ENCODE measurements at regions not wholly inside any gene's neighbourhood (a gene's known extent, or its start where the extent isn't known, plus 50 kb on each side); places are given as distances from the start of the nearest gene placed in this dataset.

DNA sequence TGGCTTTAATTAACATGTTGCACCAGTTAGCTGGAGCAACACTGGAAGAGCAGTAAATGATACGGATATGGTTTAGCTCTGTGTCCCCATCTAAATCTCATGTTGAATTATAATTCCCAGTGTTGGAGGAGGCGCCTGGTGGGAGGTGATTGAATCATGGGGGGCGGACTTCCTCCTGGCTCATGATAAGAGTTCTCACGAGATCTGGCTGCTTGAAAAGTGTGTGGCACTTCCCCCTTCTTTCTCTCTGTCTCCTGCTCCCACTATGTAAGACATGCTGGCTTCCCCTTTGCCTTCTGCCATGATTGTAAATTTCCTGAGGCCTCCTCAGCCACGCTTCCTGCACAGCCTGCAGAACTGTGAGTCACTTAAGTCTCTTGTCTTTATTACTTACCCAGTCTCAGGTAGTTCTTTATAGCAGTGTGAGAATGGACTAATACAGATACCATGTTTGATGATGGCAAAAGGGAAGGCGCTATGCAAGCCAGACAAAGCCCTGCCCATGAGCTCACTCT is 963.6 kb downstream of the SOCS6 start:
- Histone ChIP-seq H3K9me3 (ENCODE audit: insufficient read depth, low read length, severe bottlenecking) (no peaks in the 10 kb centered on the region), H3K27me3 (ENCODE audit: insufficient read depth, low read length, poor library complexity) (no peaks in the 10 kb centered on the region), H4K20me1 (ENCODE audit: insufficient read depth, low read length) (no peaks in the 10 kb centered on the region), H3K4me3 (ENCODE audit: low read depth in 1 of 2, low read length in 2 of 2) (no peak overlapping the region), H3K4me1 (ENCODE audit: insufficient read depth, low read length) (no peaks in the 10 kb centered on the region), H3K36me3 (ENCODE audit: insufficient read depth, low read length) (no peaks in the 10 kb centered on the region), H3K9ac (ENCODE audit: low read depth, low read length) (no peak overlapping the region), H2AFZ (ENCODE audit: low read depth, low read length) (no peak overlapping the region), H3K27ac (ENCODE audit: low read length) (no peak overlapping the region), H3K79me2 (ENCODE audit: insufficient read depth, low read length) (no peaks in the 10 kb centered on the region), H3K4me2 (ENCODE audit: insufficient read depth, low read length) (no peak overlapping the region)
- TF ChIP-seq, protein P1, sequence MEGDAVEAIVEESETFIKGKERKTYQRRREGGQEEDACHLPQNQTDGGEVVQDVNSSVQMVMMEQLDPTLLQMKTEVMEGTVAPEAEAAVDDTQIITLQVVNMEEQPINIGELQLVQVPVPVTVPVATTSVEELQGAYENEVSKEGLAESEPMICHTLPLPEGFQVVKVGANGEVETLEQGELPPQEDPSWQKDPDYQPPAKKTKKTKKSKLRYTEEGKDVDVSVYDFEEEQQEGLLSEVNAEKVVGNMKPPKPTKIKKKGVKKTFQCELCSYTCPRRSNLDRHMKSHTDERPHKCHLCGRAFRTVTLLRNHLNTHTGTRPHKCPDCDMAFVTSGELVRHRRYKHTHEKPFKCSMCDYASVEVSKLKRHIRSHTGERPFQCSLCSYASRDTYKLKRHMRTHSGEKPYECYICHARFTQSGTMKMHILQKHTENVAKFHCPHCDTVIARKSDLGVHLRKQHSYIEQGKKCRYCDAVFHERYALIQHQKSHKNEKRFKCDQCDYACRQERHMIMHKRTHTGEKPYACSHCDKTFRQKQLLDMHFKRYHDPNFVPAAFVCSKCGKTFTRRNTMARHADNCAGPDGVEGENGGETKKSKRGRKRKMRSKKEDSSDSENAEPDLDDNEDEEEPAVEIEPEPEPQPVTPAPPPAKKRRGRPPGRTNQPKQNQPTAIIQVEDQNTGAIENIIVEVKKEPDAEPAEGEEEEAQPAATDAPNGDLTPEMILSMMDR (IDR thresholded peaks at IDR 0.05; ENCODE audit: borderline replicate concordance, extremely low read depth, low read length, poor library complexity, severe bottlenecking): no peak
- TF ChIP-seq EZH2 (IDR thresholded peaks at IDR 0.05; ENCODE audit: borderline replicate concordance, low read depth, low read length, severe bottlenecking): no peak
- no peak for ATAC-seq (ENCODE audit: insufficient read depth, low read depth)
- DNase-seq: no peak

DNA sequence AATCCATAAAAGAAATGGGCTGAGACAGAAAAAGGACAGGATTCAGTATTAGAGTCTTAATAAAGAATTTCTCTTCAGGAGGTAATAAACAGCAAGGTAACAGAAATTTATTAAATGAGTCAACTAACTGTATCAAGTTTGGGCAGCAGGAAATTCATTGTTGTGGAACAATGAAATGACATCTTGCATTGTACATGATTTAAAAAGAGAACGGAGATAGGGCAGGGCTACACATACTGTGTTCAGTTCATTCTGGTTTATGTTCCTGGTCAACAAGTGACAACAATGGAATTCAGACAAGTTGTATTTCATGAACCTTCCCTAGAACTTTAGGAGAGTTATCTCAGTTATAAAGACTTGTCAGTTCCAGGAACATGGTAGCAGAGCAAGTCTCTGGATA is 961.3 kb downstream of the SOCS6 start:
- no peaks in the 10 kb centered on the region for H3K27me3 ChIP-seq (ENCODE audit: insufficient read depth, low read length, poor library complexity)
- H3K9ac ChIP-seq (ENCODE audit: low read depth, low read length): no peak overlapping the region
- no peak overlapping the region for H3K27ac ChIP-seq (ENCODE audit: low read length)
- H3K79me2 ChIP-seq (ENCODE audit: insufficient read depth, low read length): no peaks in the 10 kb centered on the region
- no peak for TF ChIP-seq EZH2 (IDR thresholded peaks at IDR 0.05; ENCODE audit: borderline replicate concordance, low read depth, low read length, severe bottlenecking)
- TF ChIP-seq, protein P1 (IDR thresholded peaks at IDR 0.05; ENCODE audit: borderline replicate concordance, extremely low read depth, low read length, poor library complexity, severe bottlenecking): no peak
- H4K20me1 ChIP-seq (ENCODE audit: insufficient read depth, low read length): no peaks in the 10 kb centered on the region
- no peaks in the 10 kb centered on the region for H3K4me1 ChIP-seq (ENCODE audit: insufficient read depth, low read length)
- H3K9me3 ChIP-seq (ENCODE audit: insufficient read depth, low read length, severe bottlenecking): no peaks in the 10 kb centered on the region
- H3K4me2 ChIP-seq (ENCODE audit: insufficient read depth, low read length): no peak overlapping the region
- no peak for ATAC-seq (ENCODE audit: insufficient read depth, low read depth)
- H3K4me3 ChIP-seq (ENCODE audit: low read depth in 1 of 2, low read length in 2 of 2): no peak overlapping the region
- H2AFZ ChIP-seq (ENCODE audit: low read depth, low read length): no peak overlapping the region
- DNase-seq: no peak
- no peaks in the 10 kb centered on the region for H3K36me3 ChIP-seq (ENCODE audit: insufficient read depth, low read length)

DNA sequence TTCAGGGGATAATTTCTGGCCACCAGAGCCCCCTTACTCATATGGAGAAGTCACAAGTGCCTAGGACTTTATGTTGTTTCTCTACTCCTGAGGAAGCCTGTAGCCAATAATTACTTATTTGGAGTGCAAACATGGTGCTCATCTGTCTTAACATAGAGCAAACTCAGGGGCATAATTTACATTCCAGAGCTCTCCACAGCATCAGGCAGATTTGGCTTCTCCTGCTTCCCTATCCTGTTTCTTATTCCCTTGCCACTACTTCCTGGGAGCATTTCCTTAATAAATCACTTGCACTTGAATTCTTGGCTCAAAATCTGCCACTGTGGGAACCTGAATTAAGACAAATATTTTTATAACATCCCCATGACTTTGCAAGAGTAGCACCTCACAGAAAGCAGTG is 960.9 kb downstream of the SOCS6 start:
- no peak overlapping the region for H3K27ac ChIP-seq (ENCODE audit: low read length)
- H3K4me3 ChIP-seq (ENCODE audit: low read depth in 1 of 2, low read length in 2 of 2): no peak overlapping the region
- no peak for ATAC-seq (ENCODE audit: insufficient read depth, low read depth)
- no peak overlapping the region for H3K4me2 ChIP-seq (ENCODE audit: insufficient read depth, low read length)
- no peaks in the 10 kb centered on the region for H3K4me1 ChIP-seq (ENCODE audit: insufficient read depth, low read length)
- TF ChIP-seq, protein P1 (IDR thresholded peaks at IDR 0.05; ENCODE audit: borderline replicate concordance, extremely low read depth, low read length, poor library complexity, severe bottlenecking): no peak
- TF ChIP-seq EZH2 (IDR thresholded peaks at IDR 0.05; ENCODE audit: borderline replicate concordance, low read depth, low read length, severe bottlenecking): no peak
- H3K27me3 ChIP-seq (ENCODE audit: insufficient read depth, low read length, poor library complexity): no peaks in the 10 kb centered on the region
- DNase-seq: no peak
- H3K9ac ChIP-seq (ENCODE audit: low read depth, low read length): no peak overlapping the region
- H2AFZ ChIP-seq (ENCODE audit: low read depth, low read length): no peak overlapping the region
- H3K36me3 ChIP-seq (ENCODE audit: insufficient read depth, low read length): no peaks in the 10 kb centered on the region
- no peaks in the 10 kb centered on the region for H3K9me3 ChIP-seq (ENCODE audit: insufficient read depth, low read length, severe bottlenecking)
- H4K20me1 ChIP-seq (ENCODE audit: insufficient read depth, low read length): no peaks in the 10 kb centered on the region
- H3K79me2 ChIP-seq (ENCODE audit: insufficient read depth, low read length): no peaks in the 10 kb centered on the region

DNA sequence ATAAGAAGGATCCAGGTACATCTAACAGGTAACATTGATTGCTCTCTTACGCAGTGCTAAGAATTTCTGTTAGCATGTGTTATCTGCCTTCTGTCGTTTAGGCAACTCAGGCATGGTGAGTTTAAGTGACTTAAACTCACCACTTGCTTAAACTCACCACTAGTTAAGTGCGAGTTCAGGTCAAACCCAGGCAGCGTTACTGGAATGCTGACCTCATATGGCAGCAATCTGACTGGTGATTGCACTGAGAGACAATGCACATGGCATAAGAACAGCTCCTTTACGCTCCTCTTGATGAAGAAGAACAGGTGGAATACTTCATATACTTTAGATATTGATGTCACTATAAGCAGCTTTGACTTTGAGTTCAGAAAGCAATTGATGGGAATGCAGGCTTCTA is 954.1 kb downstream of the SOCS6 start:
- no peak for TF ChIP-seq EZH2 (IDR thresholded peaks at IDR 0.05; ENCODE audit: borderline replicate concordance, low read depth, low read length, severe bottlenecking)
- TF ChIP-seq, protein P1 (IDR thresholded peaks at IDR 0.05; ENCODE audit: borderline replicate concordance, extremely low read depth, low read length, poor library complexity, severe bottlenecking): no peak
- no peak overlapping the region for H3K4me2 ChIP-seq (ENCODE audit: insufficient read depth, low read length)
- H3K9ac ChIP-seq (ENCODE audit: low read depth, low read length): no peak overlapping the region
- no peaks in the 10 kb centered on the region for H4K20me1 ChIP-seq (ENCODE audit: insufficient read depth, low read length)
- DNase-seq (no peak), ATAC-seq (ENCODE audit: insufficient read depth, low read depth) (no peak)
- no peaks in the 10 kb centered on the region for H3K9me3 ChIP-seq (ENCODE audit: insufficient read depth, low read length, severe bottlenecking)
- H3K36me3 ChIP-seq (ENCODE audit: insufficient read depth, low read length): no peaks in the 10 kb centered on the region
- H3K27ac ChIP-seq (ENCODE audit: low read length): no peak overlapping the region
- no peaks in the 10 kb centered on the region for H3K27me3 ChIP-seq (ENCODE audit: insufficient read depth, low read length, poor library complexity)
- no peaks in the 10 kb centered on the region for H3K4me1 ChIP-seq (ENCODE audit: insufficient read depth, low read length)
- H3K4me3 ChIP-seq (ENCODE audit: low read depth in 1 of 2, low read length in 2 of 2): no peak overlapping the region
- H3K79me2 ChIP-seq (ENCODE audit: insufficient read depth, low read length): no peaks in the 10 kb centered on the region
- H2AFZ ChIP-seq (ENCODE audit: low read depth, low read length): no peak overlapping the region
